Lower leg skin (tissue), 3 donors: ENCODE measurements at regions not wholly inside any gene's neighbourhood (a gene's known extent, or its start where the extent isn't known, plus 50 kb on each side); places are given as distances from the start of the nearest gene placed in this dataset.

Experiments
- CTCF ChIP-seq, 3 donors: fragments of 450-650 bp; IDR thresholded peaks; one replicate each; pipeline ENCODE4 v1.5.1; 2016; ENCODE audit warnings: antibody characterized with exemption in 3 of 3, mild to moderate bottlenecking in 3 of 3, moderate library complexity in 2 of 3
- POLR2A ChIP-seq, 2 donors: fragments of 450-650 bp; IDR thresholded peaks; one replicate each; pipeline ENCODE4 v1.6.1; 2016 to 2017; ENCODE audit warnings: antibody characterized with exemption in 2 of 2, mild to moderate bottlenecking in 1 of 2, moderate library complexity in 1 of 2

- TF ChIP-seq CTCF (IDR thresholded peaks at IDR 0.05) (no peak), POLR2A (IDR thresholded peaks at IDR 0.05) (no peak)
These were observed 245.9 kb upstream of the PODXL start for GRCh38 chr7:131802195-131802864.
